Stimulated activated CD4-positive, alpha-beta T cell treated with anti-CD3 and anti-CD28 coated beads, Interleukin-4, amount 100 ng/mL, for 1 hour (primary cell): ENCODE measurements at regions not wholly inside any gene's neighbourhood (a gene's known extent, or its start where the extent isn't known, plus 50 kb on each side); places are given as distances from the start of the nearest gene placed in this dataset.

ENCODE experiments used
- DNase-seq: peaks from one replicate; pipeline ENCODE4 v3.0.0-alpha.2; 2020

- DNase-seq: no peak
Measured at GRCh38 chr2:76572981-76573380, 862.3 kb upstream of the GCFC2 start.

GRCh38 chr2:76569819-76570218, 859.1 kb upstream of the GCFC2 start:
- DNase-seq: no peak

GRCh38 chr2:76567478-76567877, 856.8 kb upstream of the GCFC2 start:
- DNase-seq: no peak

- no peak for DNase-seq
Measured at GRCh38 chr2:76564734-76565133, 854.0 kb upstream of the GCFC2 start.

- DNase-seq: no peak
Measured at GRCh38 chr2:76563730-76564129, 853.0 kb upstream of the GCFC2 start.

- no peak for DNase-seq
Measured at GRCh38 chr2:76558157-76558556, 847.4 kb upstream of the GCFC2 start.

- DNase-seq: no peak
Measured at GRCh38 chr2:76556018-76556417, 845.3 kb upstream of the GCFC2 start.

- no peak for DNase-seq
Measured at GRCh38 chr2:76546207-76546606, 835.5 kb upstream of the GCFC2 start.

GRCh38 chr2:76544901-76545300, 834.2 kb upstream of the GCFC2 start:
- DNase-seq: no peak

GRCh38 chr2:76517574-76517909, 806.8 kb upstream of the GCFC2 start:
- DNase-seq: no peak

GRCh38 chr2:76516861-76517573, 806.3 kb upstream of the GCFC2 start:
- no peak for DNase-seq

- no peak for DNase-seq
Measured at GRCh38 chr2:76512201-76512820, 801.6 kb upstream of the GCFC2 start.

- no peak for DNase-seq
Measured at GRCh38 chr2:76506538-76506937, 795.8 kb upstream of the GCFC2 start.

GRCh38 chr2:76501641-76502040, 790.9 kb upstream of the GCFC2 start:
- DNase-seq: no peak

GRCh38 chr2:76498360-76498759, 787.6 kb upstream of the GCFC2 start:
- no peak for DNase-seq

GRCh38 chr2:76491503-76491902, 780.8 kb upstream of the GCFC2 start:
- no peak for DNase-seq

- no peak for DNase-seq
Measured at GRCh38 chr2:76478266-76479035, 767.7 kb upstream of the GCFC2 start.

GRCh38 chr2:76472946-76473345, 762.2 kb upstream of the GCFC2 start:
- no peak for DNase-seq

- no peak for DNase-seq
Measured at GRCh38 chr2:76469066-76469465, 758.4 kb upstream of the GCFC2 start.

- no peak for DNase-seq
Measured at GRCh38 chr2:76467326-76467725, 756.6 kb upstream of the GCFC2 start.

GRCh38 chr2:76464310-76464709, 753.6 kb upstream of the GCFC2 start:
- DNase-seq: no peak

- no peak for DNase-seq
Measured at GRCh38 chr2:76461431-76461830, 750.7 kb upstream of the GCFC2 start.

GRCh38 chr2:76455910-76456309, 745.2 kb upstream of the GCFC2 start:
- DNase-seq: no peak

GRCh38 chr2:76450024-76450475, 739.3 kb upstream of the GCFC2 start:
- no peak for DNase-seq
